ENCODE measurements at regions not wholly inside any gene's neighbourhood (a gene's known extent, or its start where the extent isn't known, plus 50 kb on each side); places are given as distances from the start of the nearest gene placed in this dataset.

DNA sequence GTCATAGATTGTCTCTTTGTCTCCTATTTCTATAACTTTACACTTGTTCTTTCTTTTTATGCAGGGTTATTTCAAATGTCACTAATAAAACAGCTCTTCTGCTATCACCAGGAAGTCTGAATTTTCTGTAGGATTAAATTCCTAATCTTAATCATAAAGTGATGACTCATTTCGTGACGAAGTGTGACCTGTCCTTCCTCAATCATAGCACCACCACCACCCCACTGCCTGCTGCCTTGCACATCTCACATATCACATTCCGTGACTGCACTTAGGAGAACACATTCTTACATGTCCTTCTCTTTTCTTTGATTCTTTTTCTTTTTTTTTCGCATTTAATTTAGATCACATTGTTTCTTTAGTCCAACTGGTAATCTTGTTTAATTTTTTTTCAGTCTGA, 57.7 kb upstream of the UGT2B7 start:
- Histone ChIP-seq H3K79me2 (replicated peaks; ENCODE audit: insufficient read depth) (no peaks in the 10 kb centered on the region), H3K9me2 (ENCODE audit: insufficient read depth) (no peaks in the 10 kb centered on the region; the same call in 1 of the 2 replicates), H4K20me1 (replicated peaks; ENCODE audit: insufficient read depth) (no peaks in the 10 kb centered on the region), H3K27ac (ENCODE audit: low read depth) (no peak overlapping the region), H3K36me3 (ENCODE audit: insufficient read depth) (peaks cover 8% of the 10 kb centered on the region; the same call in 1 of the 2 replicates), H3K4me1 (ENCODE audit: insufficient read depth) (no peaks in the 10 kb centered on the region), H3K4me3 (no peak overlapping the region), H2AFZ (no peak overlapping the region), H3F3A (replicated peaks; ENCODE audit: low read depth) (no peaks in the 10 kb centered on the region), H3K4me2 (no peak overlapping the region), H3K27me3 (ENCODE audit: insufficient read depth) (no peaks in the 10 kb centered on the region)
- TF ChIP-seq ZNF114 (CRISPR knock-in tag; IDR thresholded peaks at IDR 0.05) (no peak), EZH2phosphoT487 (IDR thresholded peaks at IDR 0.05; ENCODE audit: unreplicated experiment) (no peak), ZNF331 (CRISPR knock-in tag; IDR thresholded peaks at IDR 0.05; ENCODE audit: low read depth) (no peak), POLR2AphosphoS5 (IDR thresholded peaks at IDR 0.05; ENCODE audit: low read depth) (no peak), STAT1 (IDR thresholded peaks at IDR 0.05; ENCODE audit: unreplicated experiment) (no peak)
- TF ChIP-seq, protein P1, sequence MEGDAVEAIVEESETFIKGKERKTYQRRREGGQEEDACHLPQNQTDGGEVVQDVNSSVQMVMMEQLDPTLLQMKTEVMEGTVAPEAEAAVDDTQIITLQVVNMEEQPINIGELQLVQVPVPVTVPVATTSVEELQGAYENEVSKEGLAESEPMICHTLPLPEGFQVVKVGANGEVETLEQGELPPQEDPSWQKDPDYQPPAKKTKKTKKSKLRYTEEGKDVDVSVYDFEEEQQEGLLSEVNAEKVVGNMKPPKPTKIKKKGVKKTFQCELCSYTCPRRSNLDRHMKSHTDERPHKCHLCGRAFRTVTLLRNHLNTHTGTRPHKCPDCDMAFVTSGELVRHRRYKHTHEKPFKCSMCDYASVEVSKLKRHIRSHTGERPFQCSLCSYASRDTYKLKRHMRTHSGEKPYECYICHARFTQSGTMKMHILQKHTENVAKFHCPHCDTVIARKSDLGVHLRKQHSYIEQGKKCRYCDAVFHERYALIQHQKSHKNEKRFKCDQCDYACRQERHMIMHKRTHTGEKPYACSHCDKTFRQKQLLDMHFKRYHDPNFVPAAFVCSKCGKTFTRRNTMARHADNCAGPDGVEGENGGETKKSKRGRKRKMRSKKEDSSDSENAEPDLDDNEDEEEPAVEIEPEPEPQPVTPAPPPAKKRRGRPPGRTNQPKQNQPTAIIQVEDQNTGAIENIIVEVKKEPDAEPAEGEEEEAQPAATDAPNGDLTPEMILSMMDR (conservative IDR thresholded peaks at IDR 0.05; ENCODE audit: low read depth in 2 of 2) = no peak
- TF ChIP-seq, protein P2, sequence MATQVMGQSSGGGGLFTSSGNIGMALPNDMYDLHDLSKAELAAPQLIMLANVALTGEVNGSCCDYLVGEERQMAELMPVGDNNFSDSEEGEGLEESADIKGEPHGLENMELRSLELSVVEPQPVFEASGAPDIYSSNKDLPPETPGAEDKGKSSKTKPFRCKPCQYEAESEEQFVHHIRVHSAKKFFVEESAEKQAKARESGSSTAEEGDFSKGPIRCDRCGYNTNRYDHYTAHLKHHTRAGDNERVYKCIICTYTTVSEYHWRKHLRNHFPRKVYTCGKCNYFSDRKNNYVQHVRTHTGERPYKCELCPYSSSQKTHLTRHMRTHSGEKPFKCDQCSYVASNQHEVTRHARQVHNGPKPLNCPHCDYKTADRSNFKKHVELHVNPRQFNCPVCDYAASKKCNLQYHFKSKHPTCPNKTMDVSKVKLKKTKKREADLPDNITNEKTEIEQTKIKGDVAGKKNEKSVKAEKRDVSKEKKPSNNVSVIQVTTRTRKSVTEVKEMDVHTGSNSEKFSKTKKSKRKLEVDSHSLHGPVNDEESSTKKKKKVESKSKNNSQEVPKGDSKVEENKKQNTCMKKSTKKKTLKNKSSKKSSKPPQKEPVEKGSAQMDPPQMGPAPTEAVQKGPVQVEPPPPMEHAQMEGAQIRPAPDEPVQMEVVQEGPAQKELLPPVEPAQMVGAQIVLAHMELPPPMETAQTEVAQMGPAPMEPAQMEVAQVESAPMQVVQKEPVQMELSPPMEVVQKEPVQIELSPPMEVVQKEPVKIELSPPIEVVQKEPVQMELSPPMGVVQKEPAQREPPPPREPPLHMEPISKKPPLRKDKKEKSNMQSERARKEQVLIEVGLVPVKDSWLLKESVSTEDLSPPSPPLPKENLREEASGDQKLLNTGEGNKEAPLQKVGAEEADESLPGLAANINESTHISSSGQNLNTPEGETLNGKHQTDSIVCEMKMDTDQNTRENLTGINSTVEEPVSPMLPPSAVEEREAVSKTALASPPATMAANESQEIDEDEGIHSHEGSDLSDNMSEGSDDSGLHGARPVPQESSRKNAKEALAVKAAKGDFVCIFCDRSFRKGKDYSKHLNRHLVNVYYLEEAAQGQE (IDR thresholded peaks at IDR 0.05; ENCODE audit: unreplicated experiment) = no peak
- TF ChIP-seq, protein P3, sequence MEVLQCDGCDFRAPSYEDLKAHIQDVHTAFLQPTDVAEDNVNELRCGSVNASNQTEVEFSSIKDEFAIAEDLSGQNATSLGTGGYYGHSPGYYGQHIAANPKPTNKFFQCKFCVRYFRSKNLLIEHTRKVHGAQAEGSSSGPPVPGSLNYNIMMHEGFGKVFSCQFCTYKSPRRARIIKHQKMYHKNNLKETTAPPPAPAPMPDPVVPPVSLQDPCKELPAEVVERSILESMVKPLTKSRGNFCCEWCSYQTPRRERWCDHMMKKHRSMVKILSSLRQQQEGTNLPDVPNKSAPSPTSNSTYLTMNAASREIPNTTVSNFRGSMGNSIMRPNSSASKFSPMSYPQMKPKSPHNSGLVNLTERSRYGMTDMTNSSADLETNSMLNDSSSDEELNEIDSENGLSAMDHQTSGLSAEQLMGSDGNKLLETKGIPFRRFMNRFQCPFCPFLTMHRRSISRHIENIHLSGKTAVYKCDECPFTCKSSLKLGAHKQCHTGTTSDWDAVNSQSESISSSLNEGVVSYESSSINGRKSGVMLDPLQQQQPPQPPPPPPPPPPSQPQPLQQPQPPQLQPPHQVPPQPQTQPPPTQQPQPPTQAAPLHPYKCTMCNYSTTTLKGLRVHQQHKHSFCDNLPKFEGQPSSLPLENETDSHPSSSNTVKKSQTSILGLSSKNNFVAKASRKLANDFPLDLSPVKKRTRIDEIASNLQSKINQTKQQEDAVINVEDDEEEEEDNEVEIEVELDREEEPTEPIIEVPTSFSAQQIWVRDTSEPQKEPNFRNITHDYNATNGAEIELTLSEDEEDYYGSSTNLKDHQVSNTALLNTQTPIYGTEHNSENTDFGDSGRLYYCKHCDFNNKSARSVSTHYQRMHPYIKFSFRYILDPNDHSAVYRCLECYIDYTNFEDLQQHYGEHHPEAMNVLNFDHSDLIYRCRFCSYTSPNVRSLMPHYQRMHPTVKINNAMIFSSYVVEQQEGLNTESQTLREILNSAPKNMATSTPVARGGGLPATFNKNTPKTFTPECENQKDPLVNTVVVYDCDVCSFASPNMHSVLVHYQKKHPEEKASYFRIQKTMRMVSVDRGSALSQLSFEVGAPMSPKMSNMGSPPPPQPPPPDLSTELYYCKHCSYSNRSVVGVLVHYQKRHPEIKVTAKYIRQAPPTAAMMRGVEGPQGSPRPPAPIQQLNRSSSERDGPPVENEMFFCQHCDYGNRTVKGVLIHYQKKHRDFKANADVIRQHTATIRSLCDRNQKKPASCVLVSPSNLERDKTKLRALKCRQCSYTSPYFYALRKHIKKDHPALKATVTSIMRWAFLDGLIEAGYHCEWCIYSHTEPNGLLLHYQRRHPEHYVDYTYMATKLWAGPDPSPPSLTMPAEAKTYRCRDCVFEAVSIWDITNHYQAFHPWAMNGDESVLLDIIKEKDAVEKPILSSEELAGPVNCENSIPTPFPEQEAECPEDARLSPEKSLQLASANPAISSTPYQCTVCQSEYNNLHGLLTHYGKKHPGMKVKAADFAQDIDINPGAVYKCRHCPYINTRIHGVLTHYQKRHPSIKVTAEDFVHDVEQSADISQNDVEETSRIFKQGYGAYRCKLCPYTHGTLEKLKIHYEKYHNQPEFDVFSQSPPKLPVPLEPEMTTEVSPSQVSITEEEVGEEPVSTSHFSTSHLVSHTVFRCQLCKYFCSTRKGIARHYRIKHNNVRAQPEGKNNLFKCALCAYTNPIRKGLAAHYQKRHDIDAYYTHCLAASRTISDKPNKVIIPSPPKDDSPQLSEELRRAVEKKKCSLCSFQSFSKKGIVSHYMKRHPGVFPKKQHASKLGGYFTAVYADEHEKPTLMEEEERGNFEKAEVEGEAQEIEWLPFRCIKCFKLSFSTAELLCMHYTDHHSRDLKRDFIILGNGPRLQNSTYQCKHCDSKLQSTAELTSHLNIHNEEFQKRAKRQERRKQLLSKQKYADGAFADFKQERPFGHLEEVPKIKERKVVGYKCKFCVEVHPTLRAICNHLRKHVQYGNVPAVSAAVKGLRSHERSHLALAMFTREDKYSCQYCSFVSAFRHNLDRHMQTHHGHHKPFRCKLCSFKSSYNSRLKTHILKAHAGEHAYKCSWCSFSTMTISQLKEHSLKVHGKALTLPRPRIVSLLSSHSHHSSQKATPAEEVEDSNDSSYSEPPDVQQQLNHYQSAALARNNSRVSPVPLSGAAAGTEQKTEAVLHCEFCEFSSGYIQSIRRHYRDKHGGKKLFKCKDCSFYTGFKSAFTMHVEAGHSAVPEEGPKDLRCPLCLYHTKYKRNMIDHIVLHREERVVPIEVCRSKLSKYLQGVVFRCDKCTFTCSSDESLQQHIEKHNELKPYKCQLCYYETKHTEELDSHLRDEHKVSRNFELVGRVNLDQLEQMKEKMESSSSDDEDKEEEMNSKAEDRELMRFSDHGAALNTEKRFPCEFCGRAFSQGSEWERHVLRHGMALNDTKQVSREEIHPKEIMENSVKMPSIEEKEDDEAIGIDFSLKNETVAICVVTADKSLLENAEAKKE (CRISPR knock-in tag; IDR thresholded peaks at IDR 0.05) = no peak
- DNase-seq (ENCODE audit: low spot score) = no peak
- Mint-ChIP-seq H3K4me1 (no peaks in the 10 kb centered on the region), H3K36me3 (ENCODE audit: low read depth) (peaks cover 19% of the 10 kb centered on the region; the same call in 2 of the 3 replicates), H3K9me3 (peaks cover 19% of the 10 kb centered on the region; the same call in 2 of the 3 replicates), H3K4me3 (no peak overlapping the region), H3K27ac (peak overlapping the region; percentile 12; the same call in 1 of the 2 replicates), H3K27me3 (ENCODE audit: insufficient read depth, low read depth, poor library complexity) (no peaks in the 10 kb centered on the region)
- ATAC-seq = no peak

Measured in GM23338 (cell line).